ENCODE measurements at regions not wholly inside any gene's neighbourhood (a gene's known extent, or its start where the extent isn't known, plus 50 kb on each side); places are given as distances from the start of the nearest gene placed in this dataset.

DNA sequence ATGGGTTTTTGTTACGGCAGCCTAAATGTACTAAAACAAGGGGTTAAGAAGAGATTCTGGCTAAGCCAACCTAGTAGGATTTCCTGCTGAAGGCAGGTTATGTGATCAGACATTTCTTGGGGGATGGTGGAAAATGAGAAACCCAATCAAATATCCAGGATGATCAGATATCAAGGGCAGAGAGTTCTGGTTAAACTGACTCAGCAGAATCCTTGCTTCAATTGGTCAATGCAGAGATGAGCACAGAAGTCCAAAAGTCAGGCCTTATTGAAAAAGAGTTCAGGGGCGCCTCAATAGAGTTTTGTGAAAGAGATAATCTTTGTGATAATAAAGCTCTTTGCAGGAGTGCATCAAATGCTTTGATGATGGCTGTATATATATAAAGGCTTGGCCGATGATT is 237.1 kb downstream of the AMY1C start:
- no peaks in the 10 kb centered on the region for H3K36me3 ChIP-seq
- DNase-seq (ENCODE audit: low spot score) (no peak), ATAC-seq (ENCODE audit: insufficient number of reproducible peaks, low FRiP score, low read depth) (no peak)
- no peaks in the 10 kb centered on the region for H3K9me3 ChIP-seq
- H3K27ac ChIP-seq = no peak overlapping the region
- no peaks in the 10 kb centered on the region for H3K4me1 ChIP-seq (ENCODE audit: control insufficient read depth in 1 of 2, low read depth in 2 of 2)
- H3K27me3 ChIP-seq (replicated peaks; ENCODE audit: insufficient read depth) = no peaks in the 10 kb centered on the region
- TF ChIP-seq, protein P1, sequence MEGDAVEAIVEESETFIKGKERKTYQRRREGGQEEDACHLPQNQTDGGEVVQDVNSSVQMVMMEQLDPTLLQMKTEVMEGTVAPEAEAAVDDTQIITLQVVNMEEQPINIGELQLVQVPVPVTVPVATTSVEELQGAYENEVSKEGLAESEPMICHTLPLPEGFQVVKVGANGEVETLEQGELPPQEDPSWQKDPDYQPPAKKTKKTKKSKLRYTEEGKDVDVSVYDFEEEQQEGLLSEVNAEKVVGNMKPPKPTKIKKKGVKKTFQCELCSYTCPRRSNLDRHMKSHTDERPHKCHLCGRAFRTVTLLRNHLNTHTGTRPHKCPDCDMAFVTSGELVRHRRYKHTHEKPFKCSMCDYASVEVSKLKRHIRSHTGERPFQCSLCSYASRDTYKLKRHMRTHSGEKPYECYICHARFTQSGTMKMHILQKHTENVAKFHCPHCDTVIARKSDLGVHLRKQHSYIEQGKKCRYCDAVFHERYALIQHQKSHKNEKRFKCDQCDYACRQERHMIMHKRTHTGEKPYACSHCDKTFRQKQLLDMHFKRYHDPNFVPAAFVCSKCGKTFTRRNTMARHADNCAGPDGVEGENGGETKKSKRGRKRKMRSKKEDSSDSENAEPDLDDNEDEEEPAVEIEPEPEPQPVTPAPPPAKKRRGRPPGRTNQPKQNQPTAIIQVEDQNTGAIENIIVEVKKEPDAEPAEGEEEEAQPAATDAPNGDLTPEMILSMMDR (IDR thresholded peaks at IDR 0.05) = no peak
- no peak overlapping the region for H3K4me3 ChIP-seq

DNA sequence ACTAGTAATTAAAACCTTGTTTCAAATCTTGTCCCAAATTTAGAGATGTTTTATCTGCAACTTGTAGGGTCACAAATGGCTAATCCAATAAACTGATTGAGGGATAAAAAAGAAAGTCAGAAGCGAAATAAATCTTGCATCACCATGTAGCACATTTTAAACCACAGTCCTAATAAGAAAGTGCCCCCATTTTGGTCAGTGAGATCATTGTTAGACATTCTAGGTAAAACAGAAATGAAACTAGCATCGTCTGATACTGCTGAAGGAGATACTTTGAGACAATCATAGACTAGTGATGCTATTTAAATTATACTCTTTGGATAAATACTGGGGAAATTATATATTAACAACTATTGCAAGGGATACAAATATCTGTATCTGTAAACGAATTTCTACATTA is 247.9 kb downstream of the AMY1C start:
- Histone ChIP-seq H3K4me1 (ENCODE audit: control insufficient read depth in 1 of 2, low read depth in 2 of 2) (no peaks in the 10 kb centered on the region), H3K27ac (no peak overlapping the region), H3K36me3 (no peaks in the 10 kb centered on the region), H3K27me3 (replicated peaks; ENCODE audit: insufficient read depth) (no peaks in the 10 kb centered on the region), H3K4me3 (no peak overlapping the region), H3K9me3 (no peaks in the 10 kb centered on the region)
- DNase-seq (ENCODE audit: low spot score) (no peak), ATAC-seq (ENCODE audit: insufficient number of reproducible peaks, low FRiP score, low read depth) (no peak)
- TF ChIP-seq, protein P1 (IDR thresholded peaks at IDR 0.05) = no peak

DNA sequence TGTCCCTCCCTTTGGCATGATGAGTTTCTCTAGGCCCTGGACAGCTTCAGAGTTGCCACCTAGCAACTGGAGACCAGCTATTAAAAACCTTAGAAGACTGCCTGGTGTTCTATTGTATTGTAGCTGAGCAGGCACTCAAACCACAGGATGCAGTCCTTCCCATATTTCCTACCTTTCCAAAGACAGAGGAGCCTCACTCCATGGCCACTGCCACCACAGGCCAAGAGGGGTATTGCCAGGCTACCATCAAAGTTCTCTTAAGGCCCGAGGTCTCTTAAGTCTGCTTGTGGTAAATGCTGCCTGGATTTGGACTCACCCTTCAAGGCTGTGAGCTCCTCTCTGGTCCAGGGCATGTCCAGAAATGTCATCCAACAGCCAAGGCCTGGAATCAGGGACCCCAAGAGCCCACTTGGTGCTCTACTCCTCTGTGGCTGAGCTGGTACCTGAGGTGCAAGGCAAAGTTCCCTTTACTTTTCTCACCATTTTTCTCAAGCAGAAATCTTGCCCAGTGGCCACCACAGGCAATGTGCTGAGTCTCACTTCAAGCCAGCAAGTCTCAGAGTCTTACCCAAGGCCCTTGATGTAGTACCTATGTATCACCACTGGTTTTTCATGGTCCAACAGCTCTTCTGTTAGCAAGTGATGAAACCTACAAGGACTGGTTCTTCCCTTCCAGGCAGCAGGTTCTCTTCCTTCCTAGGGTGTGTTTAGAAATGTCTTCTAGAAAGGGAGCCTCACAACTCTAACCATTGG is 269.4 kb downstream of the AMY1C start:
- DNase-seq (ENCODE audit: low spot score) (no peak), ATAC-seq (ENCODE audit: insufficient number of reproducible peaks, low FRiP score, low read depth) (no peak)
- Histone ChIP-seq H3K27me3 (replicated peaks; ENCODE audit: insufficient read depth) (no peaks in the 10 kb centered on the region), H3K27ac (no peak overlapping the region), H3K4me1 (ENCODE audit: control insufficient read depth in 1 of 2, low read depth in 2 of 2) (no peaks in the 10 kb centered on the region), H3K9me3 (no peaks in the 10 kb centered on the region), H3K4me3 (no peak overlapping the region), H3K36me3 (no peaks in the 10 kb centered on the region)
- TF ChIP-seq, protein P1 (IDR thresholded peaks at IDR 0.05) = no peak

DNA sequence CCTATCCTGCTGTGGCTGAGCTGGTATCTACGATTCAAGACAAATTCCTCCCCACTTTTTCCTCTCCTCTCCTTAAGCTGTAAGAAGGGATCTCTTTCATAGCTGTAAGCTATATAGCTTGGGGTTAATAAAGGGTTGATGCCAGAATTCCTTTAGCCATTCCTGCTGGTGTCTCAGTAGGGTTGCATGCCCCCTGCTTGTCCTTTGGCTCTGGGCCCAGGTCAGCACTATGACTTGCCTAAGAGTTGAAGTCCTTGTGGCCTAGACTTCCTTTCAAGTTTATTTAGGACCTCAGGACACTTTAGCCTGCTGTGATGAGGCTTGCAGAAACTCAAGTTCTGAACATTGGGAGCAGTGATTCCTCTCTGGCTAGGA is 270.0 kb downstream of the AMY1C start:
- no peak for ATAC-seq (ENCODE audit: insufficient number of reproducible peaks, low FRiP score, low read depth)
- Histone ChIP-seq H3K36me3 (no peaks in the 10 kb centered on the region), H3K27ac (no peak overlapping the region), H3K4me3 (no peak overlapping the region), H3K27me3 (replicated peaks; ENCODE audit: insufficient read depth) (no peaks in the 10 kb centered on the region), H3K4me1 (ENCODE audit: control insufficient read depth in 1 of 2, low read depth in 2 of 2) (no peaks in the 10 kb centered on the region), H3K9me3 (no peaks in the 10 kb centered on the region)
- DNase-seq (ENCODE audit: low spot score) = no peak
- TF ChIP-seq, protein P1 (IDR thresholded peaks at IDR 0.05) = no peak

DNA sequence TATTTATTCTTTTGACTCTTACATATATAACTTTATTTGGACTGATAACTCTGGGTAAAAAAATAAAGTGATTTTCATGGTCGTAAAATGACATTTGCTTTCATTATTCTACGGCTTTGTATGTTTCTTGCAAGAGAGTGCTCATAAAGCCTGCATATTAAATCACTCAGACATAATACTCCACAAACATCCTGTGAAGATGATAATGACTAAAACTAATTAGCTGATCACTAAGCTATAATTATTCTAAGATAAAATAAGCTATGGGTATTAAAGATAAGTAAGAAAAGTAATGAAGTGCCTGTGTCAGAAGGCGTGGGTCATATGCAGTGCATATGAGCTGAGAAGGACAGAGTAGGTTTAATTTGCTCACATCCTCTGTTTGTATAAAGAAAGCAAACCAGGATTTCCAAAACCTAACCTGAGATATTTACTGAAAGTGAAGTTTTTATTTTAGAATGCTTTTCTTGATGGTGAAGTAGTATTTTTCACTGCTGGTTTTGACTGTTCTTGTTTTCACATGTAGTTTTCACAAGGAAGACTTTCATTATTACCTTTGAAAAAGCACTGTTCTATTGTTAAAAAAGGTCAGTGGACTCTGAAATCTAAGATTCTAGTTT is 278.8 kb downstream of the AMY1C start:
- ATAC-seq (ENCODE audit: insufficient number of reproducible peaks, low FRiP score, low read depth) = no peak
- DNase-seq (ENCODE audit: low spot score) = no peak
- no peaks in the 10 kb centered on the region for H3K36me3 ChIP-seq
- H3K27me3 ChIP-seq (replicated peaks; ENCODE audit: insufficient read depth) = no peaks in the 10 kb centered on the region
- H3K4me1 ChIP-seq (ENCODE audit: control insufficient read depth in 1 of 2, low read depth in 2 of 2) = no peaks in the 10 kb centered on the region
- TF ChIP-seq, protein P1 (IDR thresholded peaks at IDR 0.05) = no peak
- no peak overlapping the region for H3K4me3 ChIP-seq
- H3K27ac ChIP-seq = no peak overlapping the region
- H3K9me3 ChIP-seq = no peaks in the 10 kb centered on the region

All from thoracic aorta (tissue), 2 donors.